ENCODE measurements at regions not wholly inside any gene's neighbourhood (a gene's known extent, or its start where the extent isn't known, plus 50 kb on each side); places are given as distances from the start of the nearest gene placed in this dataset.
"Not testable (repeated sequence)": the region's sequence is repeated elsewhere in the genome, so short reads cannot be mapped to it uniquely, and the experiment has no call there.

DNA sequence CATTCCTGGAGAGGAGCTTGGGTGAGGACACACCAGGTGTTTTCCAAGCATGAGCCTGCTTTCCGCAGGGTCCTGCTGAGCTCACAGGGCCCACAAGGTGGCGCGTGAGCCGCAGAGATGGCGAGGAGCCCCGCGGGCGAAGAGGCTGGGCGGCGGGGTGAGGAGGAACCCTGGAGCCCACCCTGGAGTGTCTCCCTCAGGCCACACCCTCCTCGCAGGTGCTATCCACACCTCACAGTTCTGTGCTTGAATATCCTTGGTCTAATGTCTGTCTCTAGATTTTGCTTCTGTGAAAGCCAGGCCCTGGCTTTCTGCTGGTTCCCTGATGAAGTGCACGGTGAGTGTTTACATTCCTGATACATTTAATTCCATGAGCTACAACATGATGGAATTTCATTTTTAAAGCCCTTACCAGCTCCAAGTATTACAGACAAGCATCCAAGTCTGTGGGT lies 433.6 kb downstream of the ACTR3B start:
- peak; percentile 69 for DNase-seq (ENCODE audit: low spot score)

DNA sequence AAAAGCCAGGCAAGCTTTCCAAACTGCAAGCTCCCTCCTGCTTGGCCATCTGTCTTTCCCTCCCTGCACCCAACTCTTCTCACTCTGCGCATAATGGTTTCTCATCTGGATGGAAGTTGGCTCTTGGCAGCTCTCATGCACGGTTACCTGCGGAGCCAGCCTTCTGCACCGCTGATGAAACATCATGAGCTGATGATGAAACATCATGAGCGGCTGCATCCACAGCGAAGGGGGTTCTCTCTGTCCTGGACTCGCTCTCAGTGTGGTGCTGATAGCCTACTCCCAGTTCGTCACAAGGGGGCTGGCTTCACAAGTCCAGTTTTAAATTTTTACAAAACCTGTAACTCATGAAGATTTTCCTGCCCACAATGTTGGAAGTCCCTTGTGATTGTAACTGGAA lies 457.5 kb downstream of the ACTR3B start:
- DNase-seq (ENCODE audit: low spot score), result no peak

DNA sequence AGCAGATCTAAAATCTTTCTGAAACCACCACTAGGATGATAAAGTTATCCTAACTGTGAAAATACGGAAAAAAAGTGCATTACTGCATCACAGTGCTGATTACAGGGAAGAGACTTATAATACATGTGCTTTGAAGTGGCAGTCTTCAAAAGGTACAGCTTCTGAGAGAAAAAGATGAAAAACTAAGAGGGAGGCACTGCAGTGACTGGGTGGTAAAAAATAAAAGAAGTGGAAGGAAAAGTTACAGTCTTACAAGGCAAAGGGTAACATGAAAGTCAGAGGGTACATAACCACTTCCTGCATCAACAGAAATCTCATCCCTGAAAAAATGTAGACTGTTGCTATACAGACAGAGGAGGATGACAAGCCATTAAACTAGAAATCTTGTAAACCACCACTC lies 465.3 kb downstream of the ACTR3B start:
- no peak for DNase-seq (ENCODE audit: low spot score)

DNA sequence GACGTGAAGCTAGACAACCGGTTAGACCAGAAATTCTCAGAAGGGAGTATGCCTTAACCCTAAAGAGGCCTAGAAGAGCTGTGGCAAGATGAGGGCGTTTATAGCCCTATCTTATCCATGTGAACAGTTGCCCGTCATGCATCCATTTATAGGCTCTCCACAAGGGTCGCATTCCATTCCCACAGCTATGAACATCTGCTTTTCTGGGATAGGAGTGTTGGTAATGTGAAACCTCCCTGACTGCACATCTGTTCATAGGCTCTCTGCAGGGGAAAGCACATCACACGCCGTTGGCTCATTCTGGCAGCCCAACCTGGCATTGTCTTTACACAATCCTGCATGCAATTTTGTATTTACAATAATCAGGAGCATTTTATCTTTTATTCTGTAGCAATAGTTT lies 485.6 kb downstream of the ACTR3B start:
- not testable (repeated sequence) for DNase-seq (ENCODE audit: low spot score)

DNA sequence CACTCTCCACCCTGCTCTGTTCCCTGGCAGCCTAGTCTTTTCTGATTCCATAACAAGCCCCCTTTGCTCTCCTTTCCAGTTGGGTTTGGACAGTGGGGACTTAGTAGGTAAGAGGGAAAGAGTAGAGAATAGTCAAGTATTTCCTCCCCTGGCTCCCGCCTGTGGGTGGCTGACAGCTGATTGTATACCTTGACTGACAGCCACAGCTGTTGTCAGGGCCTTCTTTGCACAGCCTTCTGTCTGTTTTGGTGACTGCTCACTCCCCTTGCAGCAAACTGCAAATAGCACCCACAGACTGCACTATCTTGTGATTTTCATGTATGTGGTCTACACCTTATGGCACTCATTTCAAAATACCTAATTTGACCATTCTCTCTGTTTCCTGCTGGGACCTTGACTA lies 486.3 kb downstream of the ACTR3B start:
- DNase-seq (ENCODE audit: low spot score), result no peak

DNA sequence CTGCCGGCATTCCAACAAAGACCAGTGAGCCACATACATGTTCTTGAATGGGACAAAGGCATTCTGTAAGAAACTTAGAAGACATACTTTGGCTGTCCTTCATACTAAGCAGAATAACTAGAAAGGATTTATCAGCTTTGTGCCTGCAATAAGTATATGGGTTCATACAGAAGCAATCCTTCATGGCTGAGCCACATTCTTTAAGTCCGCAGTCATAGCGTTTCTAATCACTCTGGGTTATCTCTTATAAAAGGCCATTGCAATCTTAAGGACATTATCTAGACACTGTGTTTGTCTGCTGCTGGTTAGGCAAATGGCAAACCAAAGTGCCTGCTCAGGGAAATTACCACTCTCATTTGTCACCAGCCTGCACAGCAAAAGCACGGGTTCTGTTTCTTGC lies 488.4 kb downstream of the ACTR3B start:
- DNase-seq (ENCODE audit: low spot score), result no peak

DNA sequence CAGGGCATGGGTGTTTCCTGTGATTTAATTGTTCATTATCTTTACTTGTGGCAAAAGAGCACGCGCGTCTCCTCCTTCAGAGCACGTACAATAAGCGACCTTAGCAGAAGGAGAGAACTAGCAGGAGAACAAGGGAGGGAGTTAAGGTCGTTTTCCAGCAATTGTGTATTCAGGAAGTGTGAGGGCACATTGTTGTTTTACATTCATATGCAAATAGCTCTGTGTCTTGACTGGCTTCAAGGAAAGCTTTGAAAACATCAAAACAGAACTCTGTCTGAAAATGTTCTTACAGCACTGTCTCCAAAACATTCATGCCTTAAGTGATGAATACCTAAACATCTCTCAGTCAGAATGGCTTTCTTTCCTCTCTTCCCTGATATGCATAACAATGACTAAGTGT lies 499.1 kb downstream of the ACTR3B start:
- no peak for DNase-seq (ENCODE audit: low spot score)

DNA sequence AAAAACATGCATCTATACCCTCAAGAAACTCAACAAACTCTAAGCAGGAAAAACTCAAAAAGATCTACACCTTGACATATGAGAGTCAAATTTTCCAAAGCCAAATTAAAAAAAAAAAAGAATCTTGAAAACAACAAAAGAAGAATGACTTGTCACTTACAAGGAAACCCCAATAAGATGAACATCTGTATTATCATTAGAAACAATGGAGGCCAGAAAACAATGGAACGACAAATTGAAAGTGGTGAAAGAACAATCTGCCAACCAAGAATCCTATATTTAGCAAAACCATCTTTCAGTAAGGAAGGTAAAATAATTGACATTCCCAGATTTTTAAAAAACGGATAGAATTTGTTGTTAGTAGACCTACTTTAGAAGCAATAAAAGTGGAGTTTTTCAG lies 516.8 kb downstream of the ACTR3B start:
- DNase-seq (ENCODE audit: low spot score), result no peak

DNA sequence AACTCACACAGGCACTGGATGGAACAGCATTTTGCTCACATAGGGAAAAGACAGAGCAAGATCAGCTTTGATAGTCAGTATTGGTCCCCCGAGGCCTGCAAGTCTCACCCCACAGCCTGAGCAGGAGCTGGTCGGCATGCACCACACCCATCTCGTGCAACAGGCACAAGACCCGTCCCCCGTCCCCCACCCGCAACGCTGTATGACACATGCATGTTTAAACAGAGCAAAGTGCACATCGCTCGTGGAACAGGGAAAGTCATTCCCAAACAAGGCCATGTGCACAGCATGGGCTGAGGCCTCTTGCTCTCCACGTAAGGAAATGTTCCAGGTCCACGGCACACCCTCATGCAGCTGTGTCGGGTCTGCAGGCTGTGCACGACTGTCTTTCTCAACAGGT lies 527.2 kb downstream of the ACTR3B start:
- no peak for DNase-seq (ENCODE audit: low spot score)

DNA sequence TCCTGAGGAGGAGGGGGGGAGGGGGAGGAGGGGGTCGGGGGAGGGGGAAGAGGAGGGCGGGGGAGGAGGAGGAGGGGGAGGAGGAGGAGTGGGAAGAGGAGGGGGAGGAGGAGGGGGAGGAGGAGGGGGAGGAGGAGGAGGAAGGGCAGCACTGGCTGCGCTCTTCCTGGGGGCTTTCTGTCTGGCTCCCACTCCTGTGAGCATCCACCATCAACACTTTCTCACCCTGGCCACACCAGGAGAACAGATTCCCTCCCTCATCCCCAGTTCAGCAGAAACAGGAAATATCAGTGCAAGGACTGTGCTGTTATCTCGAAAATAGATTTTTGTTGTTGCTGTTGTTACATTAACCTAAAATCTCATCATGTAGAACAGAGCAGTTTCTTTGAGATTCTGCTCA lies 530.5 kb downstream of the ACTR3B start:
- no peak for DNase-seq (ENCODE audit: low spot score)

DNA sequence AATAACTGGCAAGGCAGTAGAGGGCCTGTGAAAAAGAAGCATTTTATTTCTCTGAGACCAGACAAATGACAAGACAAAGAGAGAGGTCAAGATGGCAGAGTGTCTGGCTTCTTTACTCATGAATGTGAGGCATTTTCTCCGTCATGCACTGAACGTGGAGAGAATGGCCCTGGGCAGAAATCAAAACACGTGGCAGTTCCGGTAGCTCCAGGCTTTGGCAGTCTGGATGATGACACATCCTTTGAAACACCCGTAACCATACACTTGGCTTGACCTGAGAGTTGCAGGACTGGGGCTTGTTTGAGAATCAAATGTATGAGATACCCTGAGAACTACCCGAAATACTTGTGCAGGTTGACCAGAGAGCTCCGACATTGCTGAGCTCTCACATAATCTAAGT lies 537.6 kb downstream of the ACTR3B start:
- no peak for DNase-seq (ENCODE audit: low spot score)

DNA sequence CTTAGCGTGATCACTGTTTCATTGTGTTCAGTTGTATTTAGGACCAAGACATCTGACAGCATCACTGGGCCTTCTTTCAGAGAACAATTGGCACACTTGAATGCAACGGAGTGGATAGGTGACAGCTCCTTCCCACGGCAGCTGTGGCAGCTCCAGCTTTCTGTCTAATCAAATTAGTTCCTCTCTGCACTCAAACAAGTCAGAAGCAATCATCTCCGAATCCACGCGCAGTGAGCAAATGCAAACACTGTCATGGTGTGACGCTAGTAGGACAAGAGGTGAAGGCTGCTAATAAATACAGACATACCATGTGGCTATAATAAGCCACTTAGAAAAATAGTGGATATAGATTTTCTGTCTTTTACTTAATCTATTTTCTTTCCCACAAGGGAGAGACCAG lies 542.4 kb downstream of the ACTR3B start:
- DNase-seq (ENCODE audit: low spot score), result no peak

DNA sequence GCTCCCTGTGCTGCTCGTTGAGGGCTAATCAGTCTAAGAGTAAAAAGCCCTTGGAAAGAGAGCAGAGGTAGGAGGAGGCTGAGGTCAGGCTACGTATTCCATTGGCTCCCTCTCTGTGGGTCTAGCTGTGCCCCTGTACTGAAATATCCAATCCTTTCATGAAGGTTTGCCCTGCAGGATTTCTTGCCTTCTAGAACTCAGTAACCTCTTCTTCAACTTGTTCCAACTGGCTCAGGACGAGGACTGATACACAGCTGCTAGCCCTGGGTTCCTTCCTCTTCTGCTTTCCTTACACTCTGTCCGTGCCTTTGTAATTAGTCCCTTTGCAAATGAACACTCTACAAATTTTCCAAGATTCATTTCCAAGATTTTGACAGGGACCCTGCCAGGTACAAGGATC lies 560.5 kb downstream of the ACTR3B start:
- no peak for DNase-seq (ENCODE audit: low spot score)

DNA sequence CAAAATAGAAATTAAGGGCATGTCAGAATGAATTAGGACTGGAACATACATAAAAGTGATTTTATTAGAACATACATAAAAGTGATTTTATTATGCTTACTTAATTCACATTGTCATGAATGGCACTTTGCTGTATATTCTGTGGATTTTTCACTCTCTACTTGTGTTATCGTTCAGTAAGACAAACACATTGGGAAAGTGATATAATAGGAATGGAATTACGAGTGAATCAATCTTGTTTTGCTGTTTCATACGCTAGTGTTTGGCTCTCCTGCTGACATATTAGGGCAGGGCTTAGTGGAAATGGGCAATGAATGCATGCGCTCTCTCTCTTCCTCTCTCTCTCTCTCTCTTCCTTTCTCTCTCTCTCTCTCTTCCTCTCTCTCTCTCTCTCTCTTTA lies 561.1 kb downstream of the ACTR3B start:
- no peak for DNase-seq (ENCODE audit: low spot score)

DNA sequence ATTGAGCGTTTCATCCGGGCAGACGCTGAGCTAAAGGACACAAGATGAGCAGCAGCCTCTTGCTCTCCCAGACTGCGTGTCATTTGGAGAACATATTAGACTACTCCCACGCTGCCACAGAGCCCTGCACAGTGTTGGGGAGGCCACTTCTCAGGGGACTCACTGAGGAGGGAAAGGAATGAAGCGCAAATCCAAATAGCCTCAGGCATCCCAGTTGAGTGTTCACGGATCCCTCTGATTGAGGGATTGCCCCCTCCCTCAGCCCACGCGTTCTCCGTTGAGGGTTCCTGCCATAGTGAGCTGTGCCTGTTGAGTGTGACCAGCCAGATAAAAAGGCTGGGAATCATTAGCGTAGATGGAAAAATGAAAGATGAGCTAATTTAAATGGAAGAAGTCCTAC lies 563.4 kb downstream of the ACTR3B start:
- no peak for DNase-seq (ENCODE audit: low spot score)

DNA sequence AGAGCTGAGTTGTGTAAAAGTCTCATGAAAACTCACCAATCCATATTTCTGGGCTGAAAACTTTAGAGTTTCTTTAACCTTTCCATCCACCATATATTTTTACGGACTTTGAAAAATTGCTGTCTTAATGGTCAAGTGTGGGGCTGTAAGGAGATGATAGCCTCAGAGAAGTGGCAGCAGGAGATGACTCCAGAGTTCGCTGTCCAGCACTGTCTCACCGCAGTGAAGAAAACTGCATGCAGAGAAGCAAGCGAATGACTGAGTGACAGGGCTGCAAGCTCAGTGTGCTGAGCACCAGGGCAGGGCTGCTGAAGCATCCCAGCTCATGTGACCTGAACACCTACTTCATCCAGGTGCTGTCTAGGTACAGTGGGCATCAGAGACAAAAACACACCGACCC lies 564.5 kb downstream of the ACTR3B start:
- no peak for DNase-seq (ENCODE audit: low spot score)

DNA sequence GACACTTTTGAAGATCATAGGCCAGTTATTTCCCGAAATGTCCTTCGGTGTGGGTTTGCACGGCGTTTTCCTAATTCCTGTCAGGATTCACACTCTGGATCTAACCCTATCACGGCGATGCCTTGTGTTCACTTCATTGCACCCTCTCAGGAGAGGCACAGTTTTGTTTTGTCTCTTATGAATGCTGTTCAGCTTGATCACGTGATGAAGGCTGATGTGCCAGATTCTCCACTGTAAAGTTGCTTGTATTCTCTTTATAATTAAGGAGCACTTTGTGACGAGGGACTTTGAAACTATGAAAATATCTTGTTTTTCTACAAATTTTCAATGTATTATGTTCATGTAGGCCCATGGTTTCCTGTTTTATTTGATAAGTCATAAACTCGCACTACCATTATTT lies 568.1 kb downstream of the ACTR3B start:
- DNase-seq (ENCODE audit: low spot score), result no peak

DNA sequence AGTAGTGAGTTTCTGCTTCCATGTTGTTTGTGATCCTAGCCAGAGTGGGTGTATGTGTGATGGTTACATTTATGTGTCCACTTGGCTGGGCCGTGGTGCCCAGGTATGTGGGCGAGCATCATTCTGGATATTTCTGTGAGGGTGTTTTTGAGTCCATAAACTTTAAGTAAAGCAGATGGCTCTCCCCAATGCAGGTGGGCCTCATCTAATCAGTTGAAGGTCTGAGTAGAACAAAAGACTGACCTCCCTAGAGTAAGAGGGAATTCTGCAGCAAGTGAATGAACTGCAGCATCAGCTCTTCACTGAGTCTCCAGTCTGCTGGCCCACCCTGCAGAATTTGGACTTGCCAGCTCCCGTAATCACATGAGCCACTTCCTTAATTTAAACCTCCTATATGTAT lies 571.9 kb downstream of the ACTR3B start:
- no peak for DNase-seq (ENCODE audit: low spot score)

DNA sequence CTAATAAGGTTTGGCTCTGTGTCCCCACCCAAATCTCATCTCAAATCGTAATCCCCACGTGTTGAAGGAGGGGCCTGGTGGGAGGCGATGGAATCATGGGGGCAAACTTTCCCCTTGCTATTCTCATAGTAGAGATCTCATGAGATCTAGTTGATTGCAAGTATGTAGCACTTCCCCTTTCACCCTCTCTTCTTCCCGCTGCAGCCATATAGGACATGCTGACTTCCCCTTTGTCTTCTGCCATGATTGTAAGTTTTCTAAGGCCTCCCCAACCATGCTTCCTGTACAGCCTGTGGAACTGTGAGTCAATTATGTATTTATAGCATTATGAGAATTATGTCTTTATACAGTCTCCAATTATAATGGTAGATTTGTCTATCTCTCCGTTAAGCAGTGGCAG lies 594.5 kb downstream of the ACTR3B start:
- DNase-seq (ENCODE audit: low spot score), result no peak

DNA sequence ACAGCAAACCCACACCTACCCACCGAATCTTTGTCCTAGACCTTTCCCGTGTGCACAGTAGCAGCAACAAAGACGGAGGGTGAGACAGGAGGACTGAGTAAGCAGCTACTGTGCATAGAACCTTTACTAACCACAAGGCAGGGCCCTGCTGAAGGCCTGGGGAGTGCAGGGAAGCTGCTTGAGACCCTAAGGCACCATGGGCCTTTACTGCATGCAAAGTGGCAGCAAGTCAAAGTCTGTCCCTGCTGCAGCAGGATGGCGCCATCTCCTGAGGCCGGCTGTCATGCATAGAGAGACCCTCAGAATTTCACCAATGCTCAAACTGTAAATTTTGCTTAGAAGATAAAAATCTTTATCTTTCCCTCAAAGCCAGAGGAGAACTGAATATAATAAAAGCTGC lies 610.5 kb downstream of the ACTR3B start:
- DNase-seq (ENCODE audit: low spot score), result no peak

DNA sequence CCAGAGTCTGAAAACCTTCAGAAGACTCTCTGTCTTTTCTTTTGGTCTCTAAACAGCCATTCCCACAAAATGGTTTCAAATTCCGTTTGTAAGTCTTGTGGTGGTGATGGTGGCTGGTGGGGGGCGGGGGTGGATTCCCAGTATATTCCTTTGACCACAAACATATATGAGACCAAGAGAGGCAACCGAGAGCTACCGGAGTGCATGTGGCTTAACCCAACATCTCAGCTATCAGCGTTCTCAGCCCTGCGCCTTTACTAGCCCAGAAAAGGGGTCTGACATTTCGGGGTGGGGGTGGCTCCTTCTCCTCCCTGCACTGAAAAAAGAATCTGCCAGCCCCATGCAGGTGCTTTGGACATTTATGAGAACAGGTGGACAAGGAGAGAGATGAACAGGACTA lies 621.1 kb downstream of the ACTR3B start:
- DNase-seq (ENCODE audit: low spot score), result no peak

DNA sequence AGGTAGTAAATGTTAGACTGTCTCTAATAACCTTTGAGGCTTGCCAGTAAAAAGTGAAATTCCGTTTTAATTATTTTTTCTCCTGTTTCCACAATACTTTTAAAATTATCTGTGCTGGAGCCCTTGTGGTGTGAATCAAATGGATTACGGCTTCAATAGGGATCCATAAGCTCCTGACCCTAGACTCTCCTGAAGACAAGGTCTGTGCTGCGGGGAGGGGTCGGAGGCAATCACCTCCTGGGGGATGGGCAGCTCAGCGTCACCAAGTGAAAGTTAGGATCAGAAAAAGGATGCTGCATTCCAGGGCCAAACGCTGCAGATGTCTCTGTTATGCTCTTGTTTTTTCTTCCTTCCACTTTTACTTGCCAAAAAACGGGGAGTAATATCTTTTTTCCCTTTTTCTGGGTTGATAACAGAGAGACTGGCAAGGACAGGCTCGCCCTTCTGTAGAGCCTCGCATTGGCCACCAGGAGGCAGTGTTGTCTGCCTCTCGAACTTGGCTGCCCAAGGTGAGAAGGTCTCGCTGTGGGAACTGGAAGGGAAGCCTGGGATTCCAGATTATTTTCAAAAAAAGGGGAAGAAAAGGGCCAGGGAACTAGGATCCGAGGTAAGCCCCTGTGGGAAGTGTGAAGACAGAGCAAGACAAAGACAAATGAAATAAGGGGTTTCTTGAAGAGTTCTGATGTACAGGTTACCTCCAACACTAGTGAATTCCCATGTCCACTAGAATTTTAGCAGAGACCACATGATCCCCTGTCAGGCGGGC lies 621.9 kb downstream of the ACTR3B start:
- DNase-seq (ENCODE audit: low spot score), result peak; percentile 20

DNA sequence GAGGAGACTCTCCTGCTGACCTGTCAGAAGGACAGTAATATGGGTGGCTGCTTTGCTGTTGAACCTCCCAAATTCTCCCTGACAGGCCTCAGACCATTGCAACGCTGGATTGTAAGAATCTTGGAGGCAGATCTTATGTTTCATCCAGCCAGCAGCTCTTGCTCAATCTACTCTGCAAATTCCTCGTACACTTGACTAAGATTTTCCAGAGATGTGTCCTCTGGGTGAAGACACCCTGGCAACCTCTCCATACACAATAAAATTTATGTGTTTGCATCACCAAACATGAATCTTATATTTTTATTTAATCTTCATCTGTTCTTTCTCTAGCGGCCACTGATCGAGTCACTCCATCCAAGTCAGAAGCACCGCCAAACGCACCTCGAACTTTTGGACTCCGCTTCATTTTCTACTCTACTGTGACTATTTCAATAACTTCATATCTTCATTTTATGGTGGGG lies 623.1 kb downstream of the ACTR3B start:
- no peak for DNase-seq (ENCODE audit: low spot score)

DNA sequence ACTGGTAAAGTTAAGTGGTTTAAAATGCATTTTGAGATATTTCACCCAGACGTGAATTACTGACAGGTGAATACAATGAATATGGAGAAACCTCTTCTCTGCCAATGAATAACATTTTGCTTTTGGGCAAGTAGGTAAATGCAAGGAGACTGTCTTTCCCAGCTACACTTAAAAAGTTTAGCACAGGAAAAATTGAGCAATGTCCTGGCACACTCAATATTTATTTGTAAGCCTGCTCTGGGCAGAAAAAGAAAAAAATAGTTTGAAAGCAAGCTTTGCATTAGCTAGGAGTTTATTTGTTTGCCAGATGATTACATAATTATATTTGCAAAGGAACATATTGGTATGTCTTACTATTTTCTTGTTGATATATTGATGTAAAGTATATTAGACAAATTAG lies 624.2 kb downstream of the ACTR3B start:
- DNase-seq (ENCODE audit: low spot score), result no peak

Measured in HuH-7 (cell line).